Tibial nerve (tissue), 4 donors: ENCODE measurements at regions not wholly inside any gene's neighbourhood (a gene's known extent, or its start where the extent isn't known, plus 50 kb on each side); places are given as distances from the start of the nearest gene placed in this dataset.

Experiments
- DNase-seq, 2 donors: peaks; one replicate each; pipeline ENCODE4 v3.0.0-alpha.2; 2019; ENCODE audit warnings: low spot score in 2 of 2
- H3K27ac ChIP-seq, 4 donors: fragments of 200-600 bp; sonication (generic) in 3 of 4; one replicate each; pipeline ENCODE4 v1.5.1; 2017 to 2019; ENCODE audit warnings: mild to moderate bottlenecking in 1 of 4
- H3K27me3 ChIP-seq, 2 donors: fragments of 200-600 bp; sonication (generic) in 1 of 2; one replicate each; pipeline versions ENCODE4 v1.5.1 to v1.6.0; 2017 to 2019
- H3K36me3 ChIP-seq, 3 donors: fragments of 200-600 bp; sonication (generic); one replicate each; pipeline ENCODE4 v1.5.1; 2018 to 2019
- H3K4me1 ChIP-seq, 4 donors: fragments of 200-600 bp; sonication (generic) in 3 of 4; one replicate each; pipeline ENCODE4 v1.5.1; 2017 to 2019
- H3K4me3 ChIP-seq, 4 donors: fragments of 200-600 bp; sonication (generic) in 3 of 4; one replicate each; pipeline ENCODE4 v1.5.1; 2017 to 2019; ENCODE audit warnings: mild to moderate bottlenecking in 1 of 4, moderate library complexity in 1 of 4
- H3K9me3 ChIP-seq, 4 donors: fragments of 200-600 bp; sonication (generic) in 3 of 4; one replicate each; pipeline ENCODE4 v1.5.1; 2017 to 2019
- EP300 ChIP-seq, 2 donors: sonication (generic); formaldehyde crosslinking; IDR thresholded peaks; one replicate each; pipeline ENCODE4 v1.6.1; 2017; ENCODE audit warnings: antibody characterized with exemption in 2 of 2, mild to moderate bottlenecking in 1 of 2
- POLR2A ChIP-seq, 2 donors: fragments of 450-650 bp; IDR thresholded peaks; one replicate each; pipeline ENCODE4 v1.6.1; 2017; ENCODE audit warnings: antibody characterized with exemption in 2 of 2, mild to moderate bottlenecking in 2 of 2, moderate library complexity in 2 of 2
- WGBS, 2 donors: methylation state at CpG; one replicate each; pipeline ENCODE4 v1.1.5; 2018; 5-methylcytosine and 5-hydroxymethylcytosine counted together
- TF ChIP-seq, protein P1 (sequence below), 5 experiments: fragments of 200-600 bp in 3 of 5; fragments of 450-650 bp in 2 of 5; sonication (generic) in 3 of 5; IDR thresholded peaks; one replicate each; pipeline ENCODE4 v1.5.1; 2016 to 2019; ENCODE audit warnings: antibody characterized with exemption in 5 of 5, mild to moderate bottlenecking in 3 of 5, moderate library complexity in 2 of 5

DNA sequence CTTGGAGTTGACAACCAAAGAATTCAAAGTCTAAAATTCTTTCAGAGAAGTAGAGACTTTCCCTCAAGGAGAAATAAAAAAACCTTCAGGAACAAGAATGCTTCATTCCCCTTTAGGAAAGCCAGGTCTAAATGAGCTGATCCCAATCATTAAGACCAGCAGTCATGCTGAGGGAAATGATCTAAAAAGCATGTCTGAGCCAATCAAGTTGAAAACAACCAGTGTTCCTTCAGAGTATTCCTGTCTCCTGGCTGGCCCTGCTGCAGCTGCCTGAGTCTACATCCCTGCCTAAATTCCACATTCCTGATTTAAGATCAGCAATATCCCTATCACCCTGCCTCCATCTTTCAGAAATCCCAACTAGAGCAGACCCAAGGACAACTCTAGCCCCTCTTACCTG lies 244.5 kb downstream of the PLK2 start:
- no peak for DNase-seq
- no peak overlapping the region for H3K27ac ChIP-seq
- no peak overlapping the region for H3K4me3 ChIP-seq
- no peaks in the 10 kb centered on the region for H3K27me3 ChIP-seq
- TF ChIP-seq POLR2A (IDR thresholded peaks at IDR 0.05), result no peak
- TF ChIP-seq, protein P1, sequence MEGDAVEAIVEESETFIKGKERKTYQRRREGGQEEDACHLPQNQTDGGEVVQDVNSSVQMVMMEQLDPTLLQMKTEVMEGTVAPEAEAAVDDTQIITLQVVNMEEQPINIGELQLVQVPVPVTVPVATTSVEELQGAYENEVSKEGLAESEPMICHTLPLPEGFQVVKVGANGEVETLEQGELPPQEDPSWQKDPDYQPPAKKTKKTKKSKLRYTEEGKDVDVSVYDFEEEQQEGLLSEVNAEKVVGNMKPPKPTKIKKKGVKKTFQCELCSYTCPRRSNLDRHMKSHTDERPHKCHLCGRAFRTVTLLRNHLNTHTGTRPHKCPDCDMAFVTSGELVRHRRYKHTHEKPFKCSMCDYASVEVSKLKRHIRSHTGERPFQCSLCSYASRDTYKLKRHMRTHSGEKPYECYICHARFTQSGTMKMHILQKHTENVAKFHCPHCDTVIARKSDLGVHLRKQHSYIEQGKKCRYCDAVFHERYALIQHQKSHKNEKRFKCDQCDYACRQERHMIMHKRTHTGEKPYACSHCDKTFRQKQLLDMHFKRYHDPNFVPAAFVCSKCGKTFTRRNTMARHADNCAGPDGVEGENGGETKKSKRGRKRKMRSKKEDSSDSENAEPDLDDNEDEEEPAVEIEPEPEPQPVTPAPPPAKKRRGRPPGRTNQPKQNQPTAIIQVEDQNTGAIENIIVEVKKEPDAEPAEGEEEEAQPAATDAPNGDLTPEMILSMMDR (IDR thresholded peaks at IDR 0.05), result no peak
- no peak for TF ChIP-seq EP300 (IDR thresholded peaks at IDR 0.05)
- H3K4me1 ChIP-seq, result no peaks in the 10 kb centered on the region
- no peaks in the 10 kb centered on the region for H3K36me3 ChIP-seq
- H3K9me3 ChIP-seq, result peaks cover 0 to 5% (median 0%) of the 10 kb centered on the region in 4 donors

- Histone ChIP-seq H3K4me1 (no peaks in the 10 kb centered on the region), H3K9me3 (no peaks in the 10 kb centered on the region), H3K4me3 (no peak overlapping the region), H3K36me3 (no peaks in the 10 kb centered on the region), H3K27me3 (no peaks in the 10 kb centered on the region), H3K27ac (no peak overlapping the region)
- DNase-seq, result no peak
- TF ChIP-seq, protein P1 (IDR thresholded peaks at IDR 0.05), result no peak
- TF ChIP-seq POLR2A (IDR thresholded peaks at IDR 0.05), result no peak
- TF ChIP-seq EP300 (IDR thresholded peaks at IDR 0.05), result no peak
- WGBS, 2 donors, result 94 to 95% methylated on average over 1 of the region's 1 CpG
These were observed 248.4 kb downstream of the PLK2 start for GRCh38 chr5:58211441-58211840.

DNA sequence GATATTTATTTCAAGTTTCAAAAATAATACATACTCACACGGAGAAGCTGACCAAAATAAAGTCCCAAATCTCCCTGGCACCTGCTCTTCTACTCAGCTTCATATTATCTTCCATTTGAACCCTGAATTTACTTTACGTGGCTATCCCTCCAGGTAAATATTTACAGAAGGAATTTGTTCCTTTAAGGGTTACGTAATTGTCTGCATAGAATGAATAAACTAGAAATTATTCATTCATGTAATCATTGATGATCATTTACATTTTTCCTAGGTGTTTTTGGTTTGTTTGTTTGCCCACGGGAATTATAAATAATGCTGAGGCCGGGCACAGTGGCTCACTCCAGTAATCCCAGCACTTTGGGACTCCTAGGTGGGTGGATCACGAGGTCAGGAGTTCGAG lies 251.2 kb downstream of the PLK2 start:
- Histone ChIP-seq H3K4me3 (no peak overlapping the region), H3K27me3 (no peaks in the 10 kb centered on the region), H3K4me1 (no peaks in the 10 kb centered on the region), H3K27ac (no peak overlapping the region), H3K36me3 (no peaks in the 10 kb centered on the region), H3K9me3 (no peaks in the 10 kb centered on the region)
- TF ChIP-seq EP300 (IDR thresholded peaks at IDR 0.05) (no peak), POLR2A (IDR thresholded peaks at IDR 0.05) (no peak)
- TF ChIP-seq, protein P1 (IDR thresholded peaks at IDR 0.05), result no peak
- WGBS, 2 donors, result 88 to 90% methylated on average over 7 of the region's 7 CpGs
- no peak for DNase-seq

- 23 to 34% methylated on average over 1 of the region's 1 CpG for WGBS, 2 donors
- Histone ChIP-seq H3K9me3 (no peaks in the 10 kb centered on the region), H3K27ac (no peak overlapping the region), H3K27me3 (no peaks in the 10 kb centered on the region), H3K4me1 (no peaks in the 10 kb centered on the region), H3K4me3 (no peak overlapping the region), H3K36me3 (no peaks in the 10 kb centered on the region)
- no peak for TF ChIP-seq EP300 (IDR thresholded peaks at IDR 0.05)
- TF ChIP-seq POLR2A (IDR thresholded peaks at IDR 0.05), result no peak
- TF ChIP-seq, protein P1 (IDR thresholded peaks at IDR 0.05), result no peak
- DNase-seq, result no peak
These were observed 252.8 kb downstream of the PLK2 start for GRCh38 chr5:58207076-58207475.

GRCh38 chr5:58204966-58205365 lies 254.9 kb downstream of the PLK2 start:
- TF ChIP-seq POLR2A (IDR thresholded peaks at IDR 0.05), result no peak
- TF ChIP-seq, protein P1 (IDR thresholded peaks at IDR 0.05), result no peak
- TF ChIP-seq EP300 (IDR thresholded peaks at IDR 0.05), result no peak
- DNase-seq, result no peak
- H3K4me3 ChIP-seq, result no peak overlapping the region
- no peaks in the 10 kb centered on the region for H3K36me3 ChIP-seq
- no peaks in the 10 kb centered on the region for H3K27me3 ChIP-seq
- 85 to 88% methylated on average over 3 of the region's 3 CpGs for WGBS, 2 donors
- H3K4me1 ChIP-seq, result no peaks in the 10 kb centered on the region
- no peaks in the 10 kb centered on the region for H3K9me3 ChIP-seq
- H3K27ac ChIP-seq, result no peak overlapping the region
